ENCODE measurements at regions not wholly inside any gene's neighbourhood (a gene's known extent, or its start where the extent isn't known, plus 50 kb on each side); places are given as distances from the start of the nearest gene placed in this dataset.

- TF ChIP-seq CTCF (IDR thresholded peaks at IDR 0.05; ENCODE audit: partially characterized antibody, unreplicated experiment) = no peak
- Mint-ChIP-seq H3K27ac (ENCODE audit: unreplicated experiment) (no peak overlapping the region), H3K27me3 (ENCODE audit: unreplicated experiment) (peaks cover 6% of the 10 kb centered on the region), H3K36me3 (ENCODE audit: unreplicated experiment) (peaks cover 7% of the 10 kb centered on the region), H3K4me3 (ENCODE audit: unreplicated experiment) (no peak overlapping the region), H3K9me3 (ENCODE audit: unreplicated experiment) (peaks cover 7% of the 10 kb centered on the region), H3K4me1 (ENCODE audit: low read depth, unreplicated experiment) (peaks cover 29% of the 10 kb centered on the region)
- DNase-seq = no peak
Observed at GRCh38 chr12:113651662-113652061, 180.0 kb upstream of the LHX5 start.

- H3K27ac Mint-ChIP-seq (ENCODE audit: unreplicated experiment) = no peak overlapping the region
- peaks cover 7% of the 10 kb centered on the region for H3K27me3 Mint-ChIP-seq (ENCODE audit: unreplicated experiment)
- TF ChIP-seq CTCF (IDR thresholded peaks at IDR 0.05; ENCODE audit: partially characterized antibody, unreplicated experiment) = no peak
Observed at GRCh38 chr12:113650476-113650875, 178.8 kb upstream of the LHX5 start.

GRCh38 chr12:113649256-113649830, 177.7 kb upstream of the LHX5 start:
- TF ChIP-seq CTCF (IDR thresholded peaks at IDR 0.05; ENCODE audit: partially characterized antibody, unreplicated experiment) = no peak
- H3K27ac Mint-ChIP-seq (ENCODE audit: unreplicated experiment) = peak overlapping the region; percentile 82
- peaks cover 1% of the 10 kb centered on the region for H3K9me3 Mint-ChIP-seq (ENCODE audit: unreplicated experiment)
- DNase-seq = no peak
- peaks cover 7% of the 10 kb centered on the region for H3K27me3 Mint-ChIP-seq (ENCODE audit: unreplicated experiment)
- H3K36me3 Mint-ChIP-seq (ENCODE audit: unreplicated experiment) = no peaks in the 10 kb centered on the region
- no peak overlapping the region for H3K4me3 Mint-ChIP-seq (ENCODE audit: unreplicated experiment)
- peaks cover 24% of the 10 kb centered on the region for H3K4me1 Mint-ChIP-seq (ENCODE audit: low read depth, unreplicated experiment)

More at GRCh38 chr12:113650476-113650875, 178.8 kb upstream of the LHX5 start:
- H3K9me3 Mint-ChIP-seq (ENCODE audit: unreplicated experiment) = peaks cover 4% of the 10 kb centered on the region
- no peak for DNase-seq
- H3K36me3 Mint-ChIP-seq (ENCODE audit: unreplicated experiment) = peaks cover under 1% of the 10 kb centered on the region
- peaks cover 24% of the 10 kb centered on the region for H3K4me1 Mint-ChIP-seq (ENCODE audit: low read depth, unreplicated experiment)
- H3K4me3 Mint-ChIP-seq (ENCODE audit: unreplicated experiment) = no peak overlapping the region

- Mint-ChIP-seq H3K27me3 (ENCODE audit: unreplicated experiment) (peaks cover 7% of the 10 kb centered on the region), H3K4me3 (ENCODE audit: unreplicated experiment) (no peak overlapping the region), H3K27ac (ENCODE audit: unreplicated experiment) (no peak overlapping the region), H3K36me3 (ENCODE audit: unreplicated experiment) (peaks cover 4% of the 10 kb centered on the region), H3K9me3 (ENCODE audit: unreplicated experiment) (peaks cover 1% of the 10 kb centered on the region), H3K4me1 (ENCODE audit: low read depth, unreplicated experiment) (peaks cover 21% of the 10 kb centered on the region)
- TF ChIP-seq CTCF (IDR thresholded peaks at IDR 0.05; ENCODE audit: partially characterized antibody, unreplicated experiment) = peak; percentile 64
- peak; percentile 57 for DNase-seq
Observed at GRCh38 chr12:113647048-113647447, 175.4 kb upstream of the LHX5 start.

GRCh38 chr12:113645603-113646002, 173.9 kb upstream of the LHX5 start:
- Mint-ChIP-seq H3K27ac (ENCODE audit: unreplicated experiment) (no peak overlapping the region), H3K36me3 (ENCODE audit: unreplicated experiment) (peaks cover 4% of the 10 kb centered on the region), H3K27me3 (ENCODE audit: unreplicated experiment) (peaks cover 7% of the 10 kb centered on the region), H3K4me1 (ENCODE audit: low read depth, unreplicated experiment) (peaks cover 24% of the 10 kb centered on the region), H3K4me3 (ENCODE audit: unreplicated experiment) (no peak overlapping the region), H3K9me3 (ENCODE audit: unreplicated experiment) (peaks cover 4% of the 10 kb centered on the region)
- DNase-seq = no peak
- no peak for TF ChIP-seq CTCF (IDR thresholded peaks at IDR 0.05; ENCODE audit: partially characterized antibody, unreplicated experiment)
